ENCODE measurements at regions not wholly inside any gene's neighbourhood (a gene's known extent, or its start where the extent isn't known, plus 50 kb on each side); places are given as distances from the start of the nearest gene placed in this dataset.

- DNase-seq = no peak
Measured at GRCh38 chrX:131907488-131908314, 115.4 kb upstream of the STK26 start.

DNA sequence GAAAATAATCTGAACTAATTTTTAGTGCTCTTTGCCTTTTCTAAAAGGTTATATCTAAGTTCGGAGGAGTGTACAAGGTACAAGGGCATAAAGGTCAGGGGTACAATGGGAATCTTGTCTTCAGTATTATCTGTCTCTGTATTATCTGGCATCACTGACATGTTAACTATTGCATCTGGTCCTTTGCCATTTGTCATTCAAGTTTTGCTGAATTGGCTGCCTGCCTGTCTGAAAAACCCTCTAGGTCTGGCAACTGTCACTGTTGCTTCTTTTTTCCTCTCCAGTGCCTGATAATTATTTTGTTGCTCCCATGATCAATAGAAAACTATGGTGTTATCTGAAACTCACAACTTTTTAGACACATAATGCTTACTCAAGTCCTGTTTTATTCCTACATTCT is 112.5 kb upstream of the STK26 start:
- no peak for DNase-seq

DNA sequence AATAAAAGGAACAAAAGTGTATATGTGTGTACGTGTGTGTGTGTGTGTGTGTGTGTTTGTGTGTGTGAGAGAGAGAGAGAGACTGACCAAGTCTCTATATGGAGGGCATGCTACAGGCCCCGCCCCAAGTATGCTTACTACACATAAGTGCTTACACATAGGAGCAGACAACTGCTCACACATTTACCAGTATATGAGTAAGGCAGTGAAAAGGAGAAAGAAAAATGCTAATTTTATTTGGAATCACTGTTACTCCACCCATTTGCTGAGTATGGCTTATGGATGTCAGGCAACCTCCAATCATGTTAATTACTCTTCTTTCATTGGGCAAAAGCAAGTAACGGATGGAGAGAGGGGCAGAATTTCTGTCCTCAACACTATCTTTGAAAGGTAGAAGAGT is 107.6 kb upstream of the STK26 start:
- no peak for DNase-seq

- no peak for DNase-seq
Measured at GRCh38 chrX:131917588-131917987, 105.5 kb upstream of the STK26 start.

DNA sequence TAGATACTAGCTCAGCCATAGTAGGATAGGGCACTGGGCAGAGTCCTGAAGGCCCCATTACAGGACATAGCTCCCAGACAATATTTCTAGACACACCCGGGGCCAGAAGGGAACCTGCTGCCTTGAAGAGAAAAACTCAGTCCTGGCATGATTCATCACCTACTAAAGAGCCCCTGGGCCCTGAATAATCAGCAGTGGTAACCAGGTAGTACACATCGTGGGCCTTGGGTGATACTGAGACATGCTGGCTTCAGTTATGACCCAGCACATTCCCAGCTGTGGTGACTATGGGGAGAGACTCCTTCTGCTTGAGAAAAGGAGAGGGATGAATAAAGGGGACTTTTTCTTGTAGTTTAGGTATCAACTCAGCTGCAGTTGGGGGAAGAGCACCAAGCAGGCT is 104.3 kb upstream of the STK26 start:
- DNase-seq = no peak

DNA sequence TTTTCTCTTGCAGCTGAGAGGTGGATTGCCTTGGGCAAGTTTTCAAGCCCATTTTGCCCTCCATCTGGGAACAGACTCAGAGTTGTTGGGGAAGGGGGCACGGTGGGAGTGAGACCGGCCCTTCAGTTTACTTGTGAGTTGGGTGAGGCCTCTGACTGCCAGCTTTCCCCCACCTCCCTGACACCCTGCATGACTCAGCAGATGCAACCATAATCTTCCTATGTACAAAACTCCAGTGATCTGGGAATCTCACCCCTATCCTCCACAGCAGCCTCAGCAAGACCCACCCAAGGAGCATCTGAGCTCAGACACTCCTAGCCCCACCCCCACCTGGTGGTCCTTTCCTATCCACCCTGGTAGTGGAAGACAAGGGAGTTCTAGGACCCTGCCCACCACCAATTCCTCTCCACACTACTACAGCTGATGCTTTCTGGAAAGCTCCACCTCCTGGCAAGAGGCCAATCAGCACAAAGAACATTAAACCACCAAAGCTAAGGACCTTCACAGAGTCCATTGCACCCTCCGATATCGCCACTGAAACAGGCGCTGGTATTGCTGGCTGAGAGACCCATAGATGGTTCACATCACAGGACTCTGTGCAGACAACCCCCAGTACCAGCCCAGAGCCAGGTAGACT is 99.4 kb upstream of the STK26 start:
- no peak for DNase-seq

- DNase-seq = no peak
Measured at GRCh38 chrX:131938749-131939148, 84.4 kb upstream of the STK26 start.

DNA sequence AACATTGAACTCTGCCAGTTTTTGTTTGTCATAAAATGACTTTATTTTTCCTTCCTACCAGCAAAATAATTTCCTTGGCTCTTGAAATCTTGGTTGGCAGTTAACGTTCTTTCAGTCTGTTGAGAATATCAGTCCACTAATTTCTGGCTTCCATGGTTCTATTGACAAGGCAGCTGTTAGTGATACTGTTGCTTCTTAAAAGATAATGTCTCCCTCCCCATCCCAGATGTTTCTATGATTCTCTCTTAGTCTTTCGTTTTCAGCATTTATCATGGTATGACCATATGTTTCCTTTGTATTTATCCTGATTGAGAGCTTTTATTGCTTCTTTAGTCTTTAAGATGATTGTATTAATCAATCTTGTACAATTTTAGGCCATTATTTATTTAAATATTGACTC is 81.1 kb upstream of the STK26 start:
- DNase-seq = no peak

GRCh38 chrX:131944936-131945902 is 77.9 kb upstream of the STK26 start:
- DNase-seq = no peak

- DNase-seq = no peak
Measured at GRCh38 chrX:131951166-131951565, 71.9 kb upstream of the STK26 start.

- DNase-seq = no peak
Measured at GRCh38 chrX:131955099-131955777, 67.9 kb upstream of the STK26 start.

- DNase-seq = no peak
Measured at GRCh38 chrX:131958724-131959123, 64.4 kb upstream of the STK26 start.

GRCh38 chrX:131970347-131970746 is 52.8 kb upstream of the STK26 start:
- no peak for DNase-seq
